ENCODE measurements at regions not wholly inside any gene's neighbourhood (a gene's known extent, or its start where the extent isn't known, plus 50 kb on each side); places are given as distances from the start of the nearest gene placed in this dataset.

- DNase-seq (ENCODE audit: extremely low read depth, low read depth), result peak; percentile 1
- no peak for TF ChIP-seq CTCF (IDR thresholded peaks at IDR 0.05; ENCODE audit: low read depth, low read length)
Observed at GRCh38 chr6:149127212-149127611, 190.3 kb upstream of the TAB2 start.

- DNase-seq (ENCODE audit: extremely low read depth, low read depth), result no peak
- TF ChIP-seq CTCF (IDR thresholded peaks at IDR 0.05; ENCODE audit: low read depth, low read length), result no peak
Observed at GRCh38 chr6:149128489-149129145, 188.9 kb upstream of the TAB2 start.

GRCh38 chr6:149129371-149130077 is 188.0 kb upstream of the TAB2 start:
- peak; percentile 50 for DNase-seq (ENCODE audit: extremely low read depth, low read depth)

GRCh38 chr6:149130090-149130489 is 187.4 kb upstream of the TAB2 start:
- DNase-seq (ENCODE audit: extremely low read depth, low read depth), result no peak
- no peak for TF ChIP-seq CTCF (IDR thresholded peaks at IDR 0.05; ENCODE audit: low read depth, low read length)

More at GRCh38 chr6:149129371-149130077, 188.0 kb upstream of the TAB2 start:
- no peak for TF ChIP-seq CTCF (IDR thresholded peaks at IDR 0.05; ENCODE audit: low read depth, low read length)

GRCh38 chr6:149130508-149130907 is 187.0 kb upstream of the TAB2 start:
- no peak for DNase-seq (ENCODE audit: extremely low read depth, low read depth)
- TF ChIP-seq CTCF (IDR thresholded peaks at IDR 0.05; ENCODE audit: low read depth, low read length), result no peak

- TF ChIP-seq CTCF (IDR thresholded peaks at IDR 0.05; ENCODE audit: low read depth, low read length), result no peak
- DNase-seq (ENCODE audit: extremely low read depth, low read depth), result no peak
Observed at GRCh38 chr6:149131891-149132290, 185.6 kb upstream of the TAB2 start.

GRCh38 chr6:149132336-149132735 is 185.2 kb upstream of the TAB2 start:
- no peak for DNase-seq (ENCODE audit: extremely low read depth, low read depth)
- TF ChIP-seq CTCF (IDR thresholded peaks at IDR 0.05; ENCODE audit: low read depth, low read length), result no peak
